Esophagus squamous epithelium (tissue), 5 donors: ENCODE measurements at regions not wholly inside any gene's neighbourhood (a gene's known extent, or its start where the extent isn't known, plus 50 kb on each side); places are given as distances from the start of the nearest gene placed in this dataset.

Source experiments
- DNase-seq: peaks from one replicate; lab custom pipeline; 2025; lab: John Stamatoyannopoulos, UW
- H3K27ac ChIP-seq, 4 donors: fragments of 200-600 bp; sonication (generic); one replicate each; pipeline ENCODE4 v1.5.1; 2016 to 2019; ENCODE audit warnings: mild to moderate bottlenecking in 1 of 4
- H3K27me3 ChIP-seq, 4 donors: fragments of 200-600 bp; sonication (generic); 1 replicate in 3 of 4; 2 replicates in 1 of 4; pipeline versions ENCODE4 v1.5.1 to v1.6.0; 2017 to 2021; ENCODE audit warnings: antibody characterized with exemption in 1 of 4
- H3K36me3 ChIP-seq, 3 donors: fragments of 200-600 bp; sonication (generic); one replicate each; pipeline ENCODE4 v1.5.1; 2016 to 2019
- H3K4me1 ChIP-seq, 3 donors: fragments of 200-600 bp; sonication (generic); one replicate each; pipeline ENCODE4 v1.5.1; 2017 to 2019
- H3K4me3 ChIP-seq, 4 donors: fragments of 200-600 bp; sonication (generic); 1 replicate in 3 of 4; 2 replicates in 1 of 4; pipeline ENCODE4 v1.5.1; 2016 to 2019; ENCODE audit warnings: mild to moderate bottlenecking in 2 of 4, moderate library complexity in 1 of 4
- H3K9me3 ChIP-seq, 3 donors: fragments of 200-600 bp; sonication (generic); one replicate each; pipeline ENCODE4 v1.5.1; 2016 to 2019
- POLR2A ChIP-seq, 4 donors: fragments of 450-650 bp; IDR thresholded peaks; one replicate each; pipeline ENCODE4 v1.6.1; 2017; ENCODE audit warnings: antibody characterized with exemption in 4 of 4, mild to moderate bottlenecking in 4 of 4, moderate library complexity in 3 of 4
- WGBS, 2 donors: methylation state at CpG; one replicate each; pipeline ENCODE4 v1.1.5; 2018; 5-methylcytosine and 5-hydroxymethylcytosine counted together
- intact Hi-C: fragments of 100-400 bp; cut with DNase I; formaldehyde crosslinking; loops from one replicate; pipeline ENCODE4 v1.15.0; 2022
- TF ChIP-seq, protein P1 (sequence below), 6 experiments: fragments of 450-650 bp in 4 of 6; fragments of 200-600 bp in 2 of 6; sonication (generic) in 2 of 6; IDR thresholded peaks; one replicate each; pipeline ENCODE4 v1.5.1; 2016 to 2019; ENCODE audit warnings: antibody characterized with exemption in 6 of 6, mild to moderate bottlenecking in 4 of 6, moderate library complexity in 4 of 6
- donor health status: DM: yes; HTN: yes; CAD: no.

- Histone ChIP-seq H3K4me1 (peaks cover 0 to 19% (median 0%) of the 10 kb centered on the region in 3 donors), H3K27me3 (peaks cover 0 to 73% (median 0%) of the 10 kb centered on the region in 4 donors), H3K27ac (no peak overlapping the region), H3K36me3 (no peaks in the 10 kb centered on the region), H3K9me3 (peaks cover 0 to 6% (median 0%) of the 10 kb centered on the region in 3 donors), H3K4me3 (no peak overlapping the region)
- WGBS, 2 donors: 77 to 79% methylated on average over 3 of the region's 3 CpGs
- DNase-seq: no peak
- intact Hi-C loops: no loop called here
- TF ChIP-seq POLR2A (IDR thresholded peaks at IDR 0.05): no peak
- TF ChIP-seq, protein P1, sequence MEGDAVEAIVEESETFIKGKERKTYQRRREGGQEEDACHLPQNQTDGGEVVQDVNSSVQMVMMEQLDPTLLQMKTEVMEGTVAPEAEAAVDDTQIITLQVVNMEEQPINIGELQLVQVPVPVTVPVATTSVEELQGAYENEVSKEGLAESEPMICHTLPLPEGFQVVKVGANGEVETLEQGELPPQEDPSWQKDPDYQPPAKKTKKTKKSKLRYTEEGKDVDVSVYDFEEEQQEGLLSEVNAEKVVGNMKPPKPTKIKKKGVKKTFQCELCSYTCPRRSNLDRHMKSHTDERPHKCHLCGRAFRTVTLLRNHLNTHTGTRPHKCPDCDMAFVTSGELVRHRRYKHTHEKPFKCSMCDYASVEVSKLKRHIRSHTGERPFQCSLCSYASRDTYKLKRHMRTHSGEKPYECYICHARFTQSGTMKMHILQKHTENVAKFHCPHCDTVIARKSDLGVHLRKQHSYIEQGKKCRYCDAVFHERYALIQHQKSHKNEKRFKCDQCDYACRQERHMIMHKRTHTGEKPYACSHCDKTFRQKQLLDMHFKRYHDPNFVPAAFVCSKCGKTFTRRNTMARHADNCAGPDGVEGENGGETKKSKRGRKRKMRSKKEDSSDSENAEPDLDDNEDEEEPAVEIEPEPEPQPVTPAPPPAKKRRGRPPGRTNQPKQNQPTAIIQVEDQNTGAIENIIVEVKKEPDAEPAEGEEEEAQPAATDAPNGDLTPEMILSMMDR (IDR thresholded peaks at IDR 0.05): no peak
Measured at GRCh38 chr14:98733536-98733935, 538.5 kb downstream of the BCL11B start.

DNA sequence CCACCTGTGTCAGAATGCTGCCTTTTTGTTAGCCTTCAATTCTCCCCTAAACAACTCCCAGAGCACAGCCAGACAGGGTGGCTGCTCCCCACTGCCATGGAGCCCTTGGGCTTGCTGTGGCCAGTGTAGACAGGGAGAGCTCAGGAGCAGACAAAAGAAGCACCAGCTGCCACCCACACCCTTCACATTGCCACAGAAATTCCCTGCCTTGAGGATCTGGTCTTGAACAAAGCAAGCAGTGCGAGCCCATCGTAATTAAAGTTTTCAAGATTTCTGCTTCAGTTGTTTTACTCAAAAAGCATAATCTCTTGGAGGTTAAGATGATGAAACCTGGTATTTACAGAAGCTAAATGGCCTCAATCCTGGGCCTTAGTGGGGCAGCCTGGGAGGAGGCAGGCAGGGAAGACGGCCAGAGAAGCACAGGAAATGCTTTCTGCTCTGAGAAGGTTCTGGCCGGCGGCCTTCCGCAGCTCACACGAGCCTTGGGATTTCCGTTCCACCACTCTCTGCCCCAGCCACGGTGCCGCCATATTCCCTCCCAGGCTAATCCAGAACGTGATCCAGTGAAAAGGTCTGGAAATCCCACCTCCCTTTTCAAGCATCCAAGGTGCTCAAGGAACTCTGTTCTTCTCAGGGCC is 535.2 kb downstream of the BCL11B start:
- Histone ChIP-seq H3K27ac (peak overlapping the region in 1 of 4 donors; percentile 48), H3K9me3 (peaks cover 0 to 6% (median 0%) of the 10 kb centered on the region in 3 donors), H3K36me3 (no peaks in the 10 kb centered on the region), H3K4me3 (no peak overlapping the region), H3K27me3 (peaks cover 0 to 75% (median 0%) of the 10 kb centered on the region in 4 donors), H3K4me1 (peaks cover 0 to 30% (median 0%) of the 10 kb centered on the region in 3 donors)
- TF ChIP-seq, protein P1 (IDR thresholded peaks at IDR 0.05): no peak
- TF ChIP-seq POLR2A (IDR thresholded peaks at IDR 0.05): no peak
- WGBS, 2 donors: 43 to 62% methylated on average over 10 to 11 of the region's 11 CpGs
- no peak for DNase-seq
- intact Hi-C loops: no loop called here

GRCh38 chr14:98741523-98741922 is 530.5 kb downstream of the BCL11B start:
- WGBS, 2 donors: 90 to 94% methylated on average over 7 to 8 of the region's 8 CpGs
- H3K27ac ChIP-seq: no peak overlapping the region
- H3K27me3 ChIP-seq: peaks cover 0 to 47% (median 0%) of the 10 kb centered on the region in 4 donors
- H3K36me3 ChIP-seq: no peaks in the 10 kb centered on the region
- H3K4me1 ChIP-seq: peaks cover 0 to 21% (median 0%) of the 10 kb centered on the region in 3 donors
- no peak for DNase-seq
- H3K4me3 ChIP-seq: no peak overlapping the region
- TF ChIP-seq, protein P1 (IDR thresholded peaks at IDR 0.05): no peak
- no peak for TF ChIP-seq POLR2A (IDR thresholded peaks at IDR 0.05)
- peaks cover 0 to 6% (median 0%) of the 10 kb centered on the region in 3 donors for H3K9me3 ChIP-seq
- intact Hi-C loops: no loop called here

- DNase-seq: no peak
- 80 to 84% methylated on average over 7 of the region's 7 CpGs for WGBS, 2 donors
- peaks cover 0 to 16% (median 0%) of the 10 kb centered on the region in 3 donors for H3K4me1 ChIP-seq
Measured at GRCh38 chr14:98742001-98742400, 530.0 kb downstream of the BCL11B start.

GRCh38 chr14:98743536-98743935 is 528.5 kb downstream of the BCL11B start:
- no peak for DNase-seq
- peaks cover 0 to 11% (median 0%) of the 10 kb centered on the region in 3 donors for H3K4me1 ChIP-seq
- H3K4me3 ChIP-seq: no peak overlapping the region
- no peak overlapping the region for H3K27ac ChIP-seq
- TF ChIP-seq, protein P1 (IDR thresholded peaks at IDR 0.05): no peak
- no peak for TF ChIP-seq POLR2A (IDR thresholded peaks at IDR 0.05)
- peaks cover 0 to 44% (median 0%) of the 10 kb centered on the region in 4 donors for H3K27me3 ChIP-seq
- peaks cover 0 to under 1% (median 0%) of the 10 kb centered on the region in 3 donors for H3K9me3 ChIP-seq
- intact Hi-C loops: no loop called here
- H3K36me3 ChIP-seq: no peaks in the 10 kb centered on the region
- 84% methylated on average over 7 to 8 of the region's 8 CpGs for WGBS, 2 donors

More at GRCh38 chr14:98742001-98742400, 530.0 kb downstream of the BCL11B start:
- no peak overlapping the region for H3K4me3 ChIP-seq
- H3K9me3 ChIP-seq: peaks cover 0 to 6% (median 0%) of the 10 kb centered on the region in 3 donors
- intact Hi-C loops: no loop called here
- H3K27ac ChIP-seq: no peak overlapping the region
- H3K36me3 ChIP-seq: no peaks in the 10 kb centered on the region
- no peak for TF ChIP-seq POLR2A (IDR thresholded peaks at IDR 0.05)
- TF ChIP-seq, protein P1 (IDR thresholded peaks at IDR 0.05): no peak
- H3K27me3 ChIP-seq: peaks cover 0 to 47% (median 0%) of the 10 kb centered on the region in 4 donors
